ENCODE measurements at regions not wholly inside any gene's neighbourhood (a gene's known extent, or its start where the extent isn't known, plus 50 kb on each side); places are given as distances from the start of the nearest gene placed in this dataset.
"Not testable (repeated sequence)": the region's sequence is repeated elsewhere in the genome, so short reads cannot be mapped to it uniquely, and the experiment has no call there.

GRCh38 chr16:52350031-52350642, 196.8 kb downstream of the TOX3 start:
- no peaks in the 10 kb centered on the region; the same call in 1 of the 2 replicates for H3K9me3 ChIP-seq (ENCODE audit: control insufficient read depth, insufficient read depth, low read length)
- DNase-seq (ENCODE audit: low read depth, low spot score): no peak
- no peak overlapping the region for H3K27ac ChIP-seq (ENCODE audit: low read depth, low read length)
- no peaks in the 10 kb centered on the region for H3K27me3 ChIP-seq (ENCODE audit: control insufficient read depth, insufficient read depth, low read length)
- no peak overlapping the region for H3K4me3 ChIP-seq (ENCODE audit: low read depth, low read length)
- TF ChIP-seq CTCF (IDR thresholded peaks at IDR 0.05; ENCODE audit: low read depth, low read length): no peak
- ChIA-PET CTCF (no interaction called here), POLR2A (no interaction called here)

- Histone ChIP-seq H3K27me3 (ENCODE audit: control insufficient read depth, insufficient read depth, low read length) (no peaks in the 10 kb centered on the region), H3K9me3 (ENCODE audit: control insufficient read depth, insufficient read depth, low read length) (no peaks in the 10 kb centered on the region; the same call in 1 of the 2 replicates), H3K4me3 (ENCODE audit: low read depth, low read length) (no peak overlapping the region), H3K27ac (ENCODE audit: low read depth, low read length) (no peak overlapping the region)
- no peak for TF ChIP-seq CTCF (IDR thresholded peaks at IDR 0.05; ENCODE audit: low read depth, low read length)
- CTCF ChIA-PET: no interaction called here
- POLR2A ChIA-PET: no interaction called here
- no peak for DNase-seq (ENCODE audit: low read depth, low spot score)
Observed at GRCh38 chr16:52346709-52347108, 200.2 kb downstream of the TOX3 start.

DNA sequence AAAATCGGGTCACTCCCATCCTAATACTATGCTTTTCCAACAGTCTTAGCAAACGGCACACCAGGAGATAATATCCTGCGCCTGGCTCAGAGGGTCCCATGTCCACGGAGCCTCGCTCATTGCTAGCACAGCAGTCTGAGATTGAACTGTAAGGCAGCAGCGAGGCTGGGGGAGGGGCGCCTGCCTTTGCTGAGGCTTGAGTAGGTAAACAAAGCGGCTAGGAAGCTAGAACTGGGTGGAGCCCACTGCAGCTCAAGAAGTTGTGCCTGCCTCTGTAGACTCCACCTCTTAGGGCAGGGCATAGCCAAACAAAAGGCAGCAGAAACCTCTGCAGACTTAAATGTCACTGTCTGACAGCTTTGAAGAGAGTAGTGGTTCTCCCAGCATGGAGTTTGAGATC, 213.3 kb downstream of the TOX3 start:
- H3K27ac ChIP-seq (ENCODE audit: low read depth, low read length); H3K9me3 ChIP-seq (ENCODE audit: control insufficient read depth, insufficient read depth, low read length); H3K27me3 ChIP-seq (ENCODE audit: control insufficient read depth, insufficient read depth, low read length); H3K4me3 ChIP-seq (ENCODE audit: low read depth, low read length); POLR2A ChIA-PET; DNase-seq (ENCODE audit: low read depth, low spot score); CTCF ChIA-PET: not testable (repeated sequence)

DNA sequence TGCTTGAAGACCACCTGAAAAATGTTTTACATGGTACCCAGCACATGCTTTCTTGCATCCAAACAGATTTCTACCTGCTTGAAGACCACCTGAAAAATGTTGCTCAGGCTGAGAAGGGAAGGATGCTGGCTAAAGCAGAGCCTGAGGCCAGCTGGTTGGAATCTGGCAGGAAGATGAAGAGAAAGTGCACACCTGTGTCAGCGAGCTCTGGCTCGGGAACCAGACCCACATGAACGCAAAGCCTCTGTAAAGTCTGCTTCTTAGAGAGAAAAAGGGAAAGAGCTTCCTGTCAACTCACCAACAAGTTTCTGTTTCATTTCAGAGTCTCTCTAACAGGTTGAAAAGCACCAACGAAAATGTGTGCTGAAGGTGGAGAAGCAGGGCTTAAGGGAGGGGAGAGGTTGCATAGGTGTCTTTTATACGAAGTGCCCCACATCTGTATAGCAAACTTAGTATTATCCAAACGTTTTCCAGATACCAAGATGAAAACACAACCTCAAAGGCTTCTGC, 226.0 kb downstream of the TOX3 start:
- ChIA-PET POLR2A (no interaction called here), CTCF (no interaction called here)

DNA sequence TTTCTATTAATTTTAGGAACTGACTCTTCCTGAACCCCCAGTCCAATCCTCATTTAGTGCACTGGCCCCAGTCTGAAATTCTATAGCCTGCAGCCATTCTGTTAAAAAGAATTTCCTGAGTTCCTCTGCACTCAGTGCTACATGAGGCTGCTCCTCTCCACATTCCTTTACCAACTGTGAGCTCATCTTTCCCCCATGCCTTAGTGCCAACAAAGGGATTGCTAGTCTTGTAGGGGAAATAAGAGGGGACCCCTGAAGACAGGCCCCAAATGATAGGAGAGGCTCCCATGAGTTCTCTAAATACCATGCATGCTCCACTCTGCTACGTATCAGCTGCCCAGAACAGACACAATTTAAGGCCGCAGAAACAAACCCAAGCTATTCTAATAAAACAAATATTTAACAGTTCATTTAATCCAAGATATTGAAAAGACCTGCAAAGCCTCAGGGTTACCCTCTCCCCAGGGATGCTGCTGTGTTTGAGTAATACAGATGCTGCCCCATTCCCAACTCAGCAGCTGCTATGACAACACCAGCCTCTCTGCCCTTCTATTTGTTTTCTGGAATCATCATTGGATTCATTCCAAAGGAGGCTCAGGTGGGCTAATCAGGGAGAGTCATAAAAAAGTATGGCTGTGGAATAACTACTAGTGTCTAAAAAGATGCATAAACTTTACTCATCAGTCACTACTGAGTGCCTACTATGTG, 228.5 kb downstream of the TOX3 start:
- H3K9me3 ChIP-seq (ENCODE audit: control insufficient read depth, insufficient read depth, low read length): no peaks in the 10 kb centered on the region; the same call in none of the 2 replicates
- ChIA-PET POLR2A (no interaction called here), CTCF (interaction anchor here (0.5 kb wide), 1 partner anchor 497 kb away, joined by 3 read pairs; no protein-coding TSS in a partner anchor)
- TF ChIP-seq CTCF (IDR thresholded peaks at IDR 0.05; ENCODE audit: low read depth, low read length): no peak
- no peaks in the 10 kb centered on the region for H3K27me3 ChIP-seq (ENCODE audit: control insufficient read depth, insufficient read depth, low read length)
- no peak overlapping the region for H3K4me3 ChIP-seq (ENCODE audit: low read depth, low read length)
- H3K27ac ChIP-seq (ENCODE audit: low read depth, low read length): no peak overlapping the region
- DNase-seq (ENCODE audit: low read depth, low spot score): no peak

More for the DNA sequence above, 226.0 kb downstream of the TOX3 start:
- Histone ChIP-seq H3K27me3 (ENCODE audit: control insufficient read depth, insufficient read depth, low read length) (no peaks in the 10 kb centered on the region), H3K4me3 (ENCODE audit: low read depth, low read length) (no peak overlapping the region), H3K27ac (ENCODE audit: low read depth, low read length) (no peak overlapping the region), H3K9me3 (ENCODE audit: control insufficient read depth, insufficient read depth, low read length) (peaks cover 5% of the 10 kb centered on the region)
- no peak for TF ChIP-seq CTCF (IDR thresholded peaks at IDR 0.05; ENCODE audit: low read depth, low read length)
- no peak for DNase-seq (ENCODE audit: low read depth, low spot score)
